Nephron progenitor cell (in vitro differentiated cells): ENCODE measurements at regions not wholly inside any gene's neighbourhood (a gene's known extent, or its start where the extent isn't known, plus 50 kb on each side); places are given as distances from the start of the nearest gene placed in this dataset.

Experiments
- DNase-seq: peaks from one replicate; pipeline ENCODE4 v3.0.0; 2021
- H3K27ac Mint-ChIP-seq: 2 replicates; pipeline ENCODE4 v1.8.0; 2021; ENCODE audit warnings: mild to moderate bottlenecking, moderate library complexity, mixed read lengths
- H3K27me3 Mint-ChIP-seq: 2 replicates; pipeline ENCODE4 v1.8.0; 2021; ENCODE audit warnings: mild to moderate bottlenecking, low read depth, mixed read lengths; ENCODE audit not compliant: poor library complexity
- H3K36me3 Mint-ChIP-seq: 2 replicates; pipeline ENCODE4 v1.8.0; 2021; ENCODE audit warnings: low read depth, mixed read lengths
- H3K4me1 Mint-ChIP-seq: 2 replicates; pipeline ENCODE4 v1.8.0; 2021; ENCODE audit warnings: mixed read lengths
- H3K4me3 Mint-ChIP-seq: 2 replicates; pipeline ENCODE4 v1.8.0; 2021; ENCODE audit warnings: mild to moderate bottlenecking, moderate library complexity, mixed read lengths
- H3K9me3 Mint-ChIP-seq: 2 replicates; pipeline ENCODE4 v1.8.0; 2021; ENCODE audit warnings: mild to moderate bottlenecking, moderate library complexity, mixed read lengths
- CTCF ChIP-seq: fragments of 200-600 bp; sonication (generic); IDR thresholded peaks from 2 replicates; pipeline ENCODE4 v1.5.0; 2021; ENCODE audit warnings: antibody characterized with exemption

DNA sequence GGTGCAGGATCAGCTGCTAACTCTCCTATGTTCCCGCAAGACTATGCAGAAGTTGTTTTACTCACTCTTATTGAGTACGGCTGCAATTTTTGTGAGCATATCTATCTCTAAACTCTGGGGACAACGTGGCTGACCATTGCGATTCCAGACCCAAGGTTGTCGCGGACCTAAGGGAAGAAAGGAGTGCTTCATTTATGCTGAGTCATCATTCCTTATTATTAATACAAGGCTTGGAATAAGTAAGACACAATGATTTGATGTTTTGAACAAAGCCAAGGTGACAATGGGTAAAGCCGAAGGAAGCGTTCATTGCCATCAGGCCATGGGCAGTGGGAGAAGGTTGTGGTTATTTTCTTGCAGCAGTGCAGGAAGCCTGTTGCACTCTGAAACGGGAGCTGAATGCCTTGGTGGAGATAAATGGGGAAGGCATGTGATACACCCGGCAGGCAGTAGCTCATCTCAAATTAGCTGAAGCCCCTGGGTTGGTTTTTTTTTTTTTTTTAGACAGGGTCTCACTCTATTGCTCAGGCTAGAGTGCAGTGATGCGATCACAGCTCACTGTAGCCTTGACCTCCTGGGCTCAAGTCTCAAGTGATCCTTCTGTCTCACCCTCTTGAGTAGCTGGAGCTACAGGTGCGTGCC, 605.7 kb downstream of the TYW1 start:
- DNase-seq: no peak
- no peak for TF ChIP-seq CTCF
- Mint-ChIP-seq H3K27ac (peak overlapping the region; percentile 30), H3K27me3 (peaks cover 33% of the 10 kb centered on the region), H3K4me1 (peaks cover 21% of the 10 kb centered on the region), H3K36me3 (no peaks in the 10 kb centered on the region), H3K9me3 (peaks cover 15% of the 10 kb centered on the region), H3K4me3 (no peak overlapping the region)

DNA sequence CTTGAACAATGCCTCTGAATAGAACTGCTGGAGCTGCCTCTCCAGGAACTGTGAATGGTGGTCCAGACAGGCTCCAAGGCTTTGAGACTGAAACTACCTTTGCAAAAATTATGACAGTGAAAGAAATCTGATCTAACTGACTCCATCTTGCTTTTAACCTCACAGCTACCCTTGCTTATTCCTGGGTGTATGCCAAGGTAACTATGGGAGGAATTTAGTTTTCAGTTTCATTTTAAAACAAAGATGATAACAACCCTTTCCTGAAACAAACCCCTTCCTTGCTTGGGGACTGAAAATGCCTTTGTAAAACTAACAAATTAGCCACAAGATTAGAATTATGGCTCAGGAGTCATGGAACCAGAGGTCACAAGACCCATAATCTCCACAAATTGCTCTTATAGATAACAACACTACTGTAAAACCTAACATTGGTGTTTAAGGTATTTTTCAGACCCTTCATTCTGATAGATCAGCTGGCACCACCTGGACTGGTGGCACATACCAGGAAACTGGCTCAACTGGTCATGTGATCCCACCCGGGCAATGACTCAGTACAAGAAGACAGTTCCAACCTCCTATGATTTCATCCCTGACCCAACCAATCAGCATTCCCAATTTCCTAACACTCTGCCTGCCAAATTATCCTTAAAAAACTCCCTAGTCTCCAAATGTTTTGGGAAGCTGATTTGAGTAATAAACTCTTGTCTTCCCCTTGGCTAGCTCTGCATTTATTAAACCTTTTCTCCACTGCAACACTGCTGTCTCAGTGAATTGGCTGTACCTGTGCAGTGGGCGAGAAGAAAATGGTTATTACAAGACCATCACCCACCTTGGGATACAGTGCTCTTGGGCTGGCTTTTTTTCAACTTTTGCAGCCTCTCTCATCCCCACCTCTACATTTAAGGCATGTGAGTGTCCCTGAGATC, 608.1 kb downstream of the TYW1 start:
- no peak overlapping the region for H3K27ac Mint-ChIP-seq
- H3K4me1 Mint-ChIP-seq: peaks cover 23% of the 10 kb centered on the region

GRCh38 chr7:67608806-67609205, 612.2 kb downstream of the TYW1 start:
- Mint-ChIP-seq H3K4me3 (no peak overlapping the region), H3K27me3 (peaks cover 25% of the 10 kb centered on the region)
- DNase-seq: no peak

More for the DNA sequence above, 608.1 kb downstream of the TYW1 start:
- no peaks in the 10 kb centered on the region for H3K36me3 Mint-ChIP-seq
- H3K4me3 Mint-ChIP-seq: no peak overlapping the region
- TF ChIP-seq CTCF: no peak
- peaks cover 39% of the 10 kb centered on the region for H3K27me3 Mint-ChIP-seq
- peaks cover 15% of the 10 kb centered on the region for H3K9me3 Mint-ChIP-seq
- DNase-seq: no peak

DNA sequence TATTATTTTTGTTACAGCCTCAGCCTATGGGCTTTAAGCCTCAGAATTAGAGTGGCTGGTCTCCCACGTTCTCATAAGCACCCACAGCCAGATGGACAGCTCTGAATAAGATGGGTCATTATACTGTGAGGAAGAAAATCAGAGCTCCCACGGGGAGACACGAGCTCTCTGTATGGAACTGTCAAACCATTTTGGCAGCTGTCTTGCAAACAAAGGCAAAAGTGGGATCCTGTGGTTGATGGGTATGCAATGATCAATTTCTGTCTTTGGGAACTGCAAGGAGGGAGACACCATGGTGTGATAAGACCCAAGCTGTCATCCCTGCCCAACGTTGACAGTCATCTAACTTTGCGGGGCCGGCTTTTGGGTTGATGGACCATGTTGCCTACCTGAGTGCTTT, 614.3 kb downstream of the TYW1 start:
- no peak for TF ChIP-seq CTCF
- Mint-ChIP-seq H3K4me3 (no peak overlapping the region), H3K4me1 (peaks cover 4% of the 10 kb centered on the region), H3K9me3 (peaks cover 16% of the 10 kb centered on the region), H3K27me3 (peaks cover 13% of the 10 kb centered on the region), H3K27ac (no peak overlapping the region), H3K36me3 (no peaks in the 10 kb centered on the region)
- DNase-seq: no peak

More at GRCh38 chr7:67608806-67609205, 612.2 kb downstream of the TYW1 start:
- H3K9me3 Mint-ChIP-seq: peaks cover 32% of the 10 kb centered on the region
- no peaks in the 10 kb centered on the region for H3K36me3 Mint-ChIP-seq
- TF ChIP-seq CTCF: peak; percentile 9
- H3K27ac Mint-ChIP-seq: no peak overlapping the region
- H3K4me1 Mint-ChIP-seq: peaks cover 4% of the 10 kb centered on the region

- peaks cover 4% of the 10 kb centered on the region for H3K27me3 Mint-ChIP-seq
- H3K27ac Mint-ChIP-seq: no peak overlapping the region
- H3K9me3 Mint-ChIP-seq: peaks cover 16% of the 10 kb centered on the region
- no peak overlapping the region for H3K4me3 Mint-ChIP-seq
- H3K4me1 Mint-ChIP-seq: peaks cover 15% of the 10 kb centered on the region
- TF ChIP-seq CTCF: no peak
- DNase-seq: no peak
- H3K36me3 Mint-ChIP-seq: no peaks in the 10 kb centered on the region
These were observed 618.2 kb downstream of the TYW1 start for GRCh38 chr7:67614843-67615242.
